ENCODE measurements at regions not wholly inside any gene's neighbourhood (a gene's known extent, or its start where the extent isn't known, plus 50 kb on each side); places are given as distances from the start of the nearest gene placed in this dataset.

GRCh38 chr2:132274000-132274399 lies 112.2 kb upstream of the ANKRD30BL start:
- no peaks in the 10 kb centered on the region for H3K4me1 ChIP-seq (ENCODE audit: control insufficient read depth, low read depth, low read length)
- H3K27me3 ChIP-seq (ENCODE audit: insufficient read depth, low read length, poor library complexity), result no peaks in the 10 kb centered on the region
- WGBS (ENCODE audit: extremely low coverage, insufficient coverage, low lambda C conversion rate), result no CpG with 5 or more reads among the region's 10 CpGs
- no peak overlapping the region for H4K8ac ChIP-seq (ENCODE audit: low read depth, low read length)
- H3K79me1 ChIP-seq (ENCODE audit: low read length), result no peaks in the 10 kb centered on the region
- H2AK5ac ChIP-seq (ENCODE audit: low read length), result no peak overlapping the region
- H3K18ac ChIP-seq (ENCODE audit: low read length), result no peak overlapping the region
- no peak overlapping the region for H3K4ac ChIP-seq (ENCODE audit: low read depth, low read length)
- H3K36me3 ChIP-seq (ENCODE audit: control insufficient read depth, insufficient read depth, low read length), result no peaks in the 10 kb centered on the region
- H3K4me2 ChIP-seq (ENCODE audit: low read length), result no peak overlapping the region
- H3K23ac ChIP-seq (ENCODE audit: low read length), result no peak overlapping the region
- H2BK5ac ChIP-seq (ENCODE audit: low read length), result no peak overlapping the region
- no peak for DNase-seq
- H3K79me2 ChIP-seq (ENCODE audit: control insufficient read depth, insufficient read depth, low read length), result no peaks in the 10 kb centered on the region
- no peak overlapping the region for H3K9ac ChIP-seq (ENCODE audit: low read length)
- H4K5ac ChIP-seq (ENCODE audit: low read length), result no peak overlapping the region
- no peak overlapping the region for H3K27ac ChIP-seq (ENCODE audit: low read depth, low read length)
- H2BK120ac ChIP-seq (ENCODE audit: low read depth, low read length), result no peak overlapping the region
- no peak overlapping the region for H2BK15ac ChIP-seq (replicated peaks; ENCODE audit: low read depth)
- no peak overlapping the region for H3K56ac ChIP-seq (ENCODE audit: low read length)
- no peak overlapping the region for H3K4me3 ChIP-seq (ENCODE audit: low read length)

DNA sequence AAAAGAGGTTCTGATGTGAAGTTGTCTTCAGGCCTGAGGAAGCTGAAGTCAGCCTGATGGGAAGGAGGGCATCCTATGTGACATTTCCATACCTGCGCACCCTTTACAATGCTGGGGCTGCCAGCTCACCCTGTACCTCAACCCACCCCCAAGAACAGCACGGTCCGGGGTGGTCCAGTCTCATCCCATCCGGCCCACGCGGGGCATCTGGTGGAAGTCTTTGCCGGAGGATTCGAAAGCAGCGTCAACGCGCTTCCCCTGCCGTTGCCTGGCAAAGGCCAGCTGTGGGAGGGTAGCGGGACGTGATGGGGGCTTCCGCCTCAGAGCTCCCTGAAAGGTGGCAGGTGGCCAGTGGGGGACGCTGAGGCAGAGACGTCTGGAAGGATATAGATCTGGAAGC lies 113.6 kb upstream of the ANKRD30BL start:
- no peak overlapping the region for H2BK15ac ChIP-seq (replicated peaks; ENCODE audit: low read depth)
- H3K56ac ChIP-seq (ENCODE audit: low read length), result no peak overlapping the region
- WGBS (ENCODE audit: extremely low coverage, insufficient coverage, low lambda C conversion rate), result no CpG with 5 or more reads among the region's 17 CpGs
- no peaks in the 10 kb centered on the region for H3K79me1 ChIP-seq (ENCODE audit: low read length)
- H3K4me1 ChIP-seq (ENCODE audit: control insufficient read depth, low read depth, low read length), result no peaks in the 10 kb centered on the region
- no peak overlapping the region for H3K9ac ChIP-seq (ENCODE audit: low read length)
- no peak overlapping the region for H3K4me3 ChIP-seq (ENCODE audit: low read length)
- DNase-seq, result no peak
- no peaks in the 10 kb centered on the region for H3K36me3 ChIP-seq (ENCODE audit: control insufficient read depth, insufficient read depth, low read length)
- no peak overlapping the region for H2BK120ac ChIP-seq (ENCODE audit: low read depth, low read length)
- H4K5ac ChIP-seq (ENCODE audit: low read length), result no peak overlapping the region
- H3K27me3 ChIP-seq (ENCODE audit: insufficient read depth, low read length, poor library complexity), result no peaks in the 10 kb centered on the region
- H2BK5ac ChIP-seq (ENCODE audit: low read length), result no peak overlapping the region
- no peak overlapping the region for H4K8ac ChIP-seq (ENCODE audit: low read depth, low read length)
- no peak overlapping the region for H3K4me2 ChIP-seq (ENCODE audit: low read length)
- no peak overlapping the region for H3K18ac ChIP-seq (ENCODE audit: low read length)
- no peak overlapping the region for H2AK5ac ChIP-seq (ENCODE audit: low read length)
- H3K4ac ChIP-seq (ENCODE audit: low read depth, low read length), result no peak overlapping the region
- H3K27ac ChIP-seq (ENCODE audit: low read depth, low read length), result no peak overlapping the region
- no peaks in the 10 kb centered on the region for H3K79me2 ChIP-seq (ENCODE audit: control insufficient read depth, insufficient read depth, low read length)
- H3K23ac ChIP-seq (ENCODE audit: low read length), result no peak overlapping the region

DNA sequence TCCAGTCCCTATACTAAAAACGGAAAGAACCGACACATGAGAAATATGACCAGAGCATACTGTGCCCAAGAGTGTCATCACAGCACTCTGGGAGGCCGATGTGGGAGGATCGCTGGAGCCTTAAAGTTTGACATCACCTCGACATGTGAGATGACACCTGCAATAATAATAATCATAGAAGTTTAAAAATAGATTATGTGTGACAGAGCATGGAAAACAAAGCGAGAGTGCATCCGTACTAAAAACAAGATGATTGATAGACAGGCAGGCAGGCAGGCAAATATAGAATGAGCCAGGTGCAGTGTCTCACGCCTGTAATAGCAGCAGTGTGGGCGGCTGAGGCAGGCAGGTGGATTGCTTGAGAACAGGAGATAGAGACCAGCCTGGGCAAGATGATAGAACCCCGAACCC lies 114.8 kb upstream of the ANKRD30BL start:
- Histone ChIP-seq H4K5ac (ENCODE audit: low read length) (no peak overlapping the region), H3K27ac (ENCODE audit: low read depth, low read length) (no peak overlapping the region), H2AK5ac (ENCODE audit: low read length) (no peak overlapping the region), H4K8ac (ENCODE audit: low read depth, low read length) (no peak overlapping the region), H3K9ac (ENCODE audit: low read length) (no peak overlapping the region), H2BK15ac (replicated peaks; ENCODE audit: low read depth) (no peak overlapping the region), H3K23ac (ENCODE audit: low read length) (no peak overlapping the region), H3K79me1 (ENCODE audit: low read length) (no peaks in the 10 kb centered on the region), H2BK120ac (ENCODE audit: low read depth, low read length) (no peak overlapping the region), H3K4me2 (ENCODE audit: low read length) (no peak overlapping the region), H3K4me1 (ENCODE audit: control insufficient read depth, low read depth, low read length) (no peaks in the 10 kb centered on the region), H3K18ac (ENCODE audit: low read length) (no peak overlapping the region), H3K4ac (ENCODE audit: low read depth, low read length) (no peak overlapping the region), H3K27me3 (ENCODE audit: insufficient read depth, low read length, poor library complexity) (no peaks in the 10 kb centered on the region), H2BK5ac (ENCODE audit: low read length) (no peak overlapping the region), H3K56ac (ENCODE audit: low read length) (no peak overlapping the region), H3K4me3 (ENCODE audit: low read length) (no peak overlapping the region), H3K79me2 (ENCODE audit: control insufficient read depth, insufficient read depth, low read length) (no peaks in the 10 kb centered on the region), H3K36me3 (ENCODE audit: control insufficient read depth, insufficient read depth, low read length) (no peaks in the 10 kb centered on the region)
- no CpG with 5 or more reads among the region's 10 CpGs for WGBS (ENCODE audit: extremely low coverage, insufficient coverage, low lambda C conversion rate)
- no peak for DNase-seq

- no peaks in the 10 kb centered on the region for H3K79me1 ChIP-seq (ENCODE audit: low read length)
- H2AK5ac ChIP-seq (ENCODE audit: low read length), result no peak overlapping the region
- no peak overlapping the region for H2BK5ac ChIP-seq (ENCODE audit: low read length)
- DNase-seq, result no peak
- H3K4me1 ChIP-seq (ENCODE audit: control insufficient read depth, low read depth, low read length), result no peaks in the 10 kb centered on the region
- H4K8ac ChIP-seq (ENCODE audit: low read depth, low read length), result no peak overlapping the region
- no peak overlapping the region for H4K5ac ChIP-seq (ENCODE audit: low read length)
- H3K27ac ChIP-seq (ENCODE audit: low read depth, low read length), result no peak overlapping the region
- H3K4me2 ChIP-seq (ENCODE audit: low read length), result no peak overlapping the region
- no peak overlapping the region for H3K4me3 ChIP-seq (ENCODE audit: low read length)
- H3K9ac ChIP-seq (ENCODE audit: low read length), result no peak overlapping the region
- no CpG with 5 or more reads among the region's 23 CpGs for WGBS (ENCODE audit: extremely low coverage, insufficient coverage, low lambda C conversion rate)
- H3K56ac ChIP-seq (ENCODE audit: low read length), result no peak overlapping the region
- no peaks in the 10 kb centered on the region for H3K79me2 ChIP-seq (ENCODE audit: control insufficient read depth, insufficient read depth, low read length)
- H3K4ac ChIP-seq (ENCODE audit: low read depth, low read length), result no peak overlapping the region
- H2BK15ac ChIP-seq (replicated peaks; ENCODE audit: low read depth), result no peak overlapping the region
- H3K23ac ChIP-seq (ENCODE audit: low read length), result no peak overlapping the region
- H2BK120ac ChIP-seq (ENCODE audit: low read depth, low read length), result no peak overlapping the region
- no peaks in the 10 kb centered on the region for H3K36me3 ChIP-seq (ENCODE audit: control insufficient read depth, insufficient read depth, low read length)
- no peaks in the 10 kb centered on the region for H3K27me3 ChIP-seq (ENCODE audit: insufficient read depth, low read length, poor library complexity)
- no peak overlapping the region for H3K18ac ChIP-seq (ENCODE audit: low read length)
These were observed 116.5 kb upstream of the ANKRD30BL start for GRCh38 chr2:132278267-132278666.

- DNase-seq, result no peak
- WGBS (ENCODE audit: extremely low coverage, insufficient coverage, low lambda C conversion rate), result no CpG with 5 or more reads among the region's 11 CpGs
- Histone ChIP-seq H3K9ac (ENCODE audit: low read length) (no peak overlapping the region), H4K5ac (ENCODE audit: low read length) (no peak overlapping the region), H3K79me1 (ENCODE audit: low read length) (no peaks in the 10 kb centered on the region), H3K27ac (ENCODE audit: low read depth, low read length) (no peak overlapping the region), H2BK15ac (replicated peaks; ENCODE audit: low read depth) (no peak overlapping the region), H3K4ac (ENCODE audit: low read depth, low read length) (no peak overlapping the region), H2BK120ac (ENCODE audit: low read depth, low read length) (no peak overlapping the region), H3K56ac (ENCODE audit: low read length) (no peak overlapping the region), H3K4me1 (ENCODE audit: control insufficient read depth, low read depth, low read length) (no peaks in the 10 kb centered on the region), H3K18ac (ENCODE audit: low read length) (no peak overlapping the region), H3K4me3 (ENCODE audit: low read length) (no peak overlapping the region), H2BK5ac (ENCODE audit: low read length) (no peak overlapping the region), H3K23ac (ENCODE audit: low read length) (no peak overlapping the region), H3K36me3 (ENCODE audit: control insufficient read depth, insufficient read depth, low read length) (no peaks in the 10 kb centered on the region), H3K4me2 (ENCODE audit: low read length) (no peak overlapping the region), H3K79me2 (ENCODE audit: control insufficient read depth, insufficient read depth, low read length) (no peaks in the 10 kb centered on the region), H4K8ac (ENCODE audit: low read depth, low read length) (no peak overlapping the region), H2AK5ac (ENCODE audit: low read length) (no peak overlapping the region), H3K27me3 (ENCODE audit: insufficient read depth, low read length, poor library complexity) (no peaks in the 10 kb centered on the region)
These were observed 117.6 kb upstream of the ANKRD30BL start for GRCh38 chr2:132279344-132279743.

DNA sequence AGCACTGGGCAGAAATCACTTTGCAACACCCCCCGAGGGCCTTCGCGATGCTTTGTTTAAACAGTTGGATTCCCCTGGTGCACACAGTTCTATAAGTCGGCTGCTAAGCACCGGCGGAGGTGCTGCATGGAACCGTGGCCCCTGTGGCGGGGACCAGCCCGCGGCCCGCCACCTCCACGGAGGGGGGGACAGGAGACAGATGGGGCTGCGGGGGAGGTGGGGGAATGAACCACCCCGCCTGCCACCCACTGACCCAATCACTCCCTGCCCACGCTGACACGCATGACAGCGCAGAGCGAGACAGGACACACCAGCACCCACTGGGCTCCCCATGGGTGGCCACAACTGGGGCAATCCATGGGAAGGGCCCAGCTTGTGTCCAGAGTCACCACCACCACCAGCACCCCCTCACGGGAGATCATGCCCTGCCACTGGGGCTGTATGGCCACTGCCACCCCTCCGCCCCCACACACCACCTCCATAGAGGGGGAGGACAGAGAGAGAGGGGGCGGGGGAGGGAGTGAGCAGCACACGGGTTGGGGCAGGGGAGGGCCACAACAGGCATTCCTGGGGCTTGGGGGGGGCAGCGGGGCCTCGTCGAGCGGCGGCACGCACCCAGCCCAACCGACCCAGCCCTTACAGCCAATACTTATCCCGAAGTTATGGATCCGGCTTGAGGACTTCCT lies 118.3 kb upstream of the ANKRD30BL start:
- WGBS (ENCODE audit: extremely low coverage, insufficient coverage, low lambda C conversion rate), result no CpG with 5 or more reads among the region's 31 CpGs
- no peaks in the 10 kb centered on the region for H3K36me3 ChIP-seq (ENCODE audit: control insufficient read depth, insufficient read depth, low read length)
- no peak overlapping the region for H3K27ac ChIP-seq (ENCODE audit: low read depth, low read length)

More for the DNA sequence above, 118.3 kb upstream of the ANKRD30BL start:
- no peak overlapping the region for H3K18ac ChIP-seq (ENCODE audit: low read length)
- no peak overlapping the region for H2BK15ac ChIP-seq (replicated peaks; ENCODE audit: low read depth)
- H3K79me2 ChIP-seq (ENCODE audit: control insufficient read depth, insufficient read depth, low read length), result no peaks in the 10 kb centered on the region
- no peak overlapping the region for H3K9ac ChIP-seq (ENCODE audit: low read length)
- H3K56ac ChIP-seq (ENCODE audit: low read length), result no peak overlapping the region
- no peak overlapping the region for H3K23ac ChIP-seq (ENCODE audit: low read length)
- H3K79me1 ChIP-seq (ENCODE audit: low read length), result no peaks in the 10 kb centered on the region
- H3K4me1 ChIP-seq (ENCODE audit: control insufficient read depth, low read depth, low read length), result no peaks in the 10 kb centered on the region
- no peak overlapping the region for H2BK5ac ChIP-seq (ENCODE audit: low read length)
- no peak for DNase-seq
- H3K27me3 ChIP-seq (ENCODE audit: insufficient read depth, low read length, poor library complexity), result no peaks in the 10 kb centered on the region
- H2BK120ac ChIP-seq (ENCODE audit: low read depth, low read length), result no peak overlapping the region
- no peak overlapping the region for H4K8ac ChIP-seq (ENCODE audit: low read depth, low read length)
- H2AK5ac ChIP-seq (ENCODE audit: low read length), result no peak overlapping the region
- H3K4me3 ChIP-seq (ENCODE audit: low read length), result no peak overlapping the region
- H3K4ac ChIP-seq (ENCODE audit: low read depth, low read length), result no peak overlapping the region
- H3K4me2 ChIP-seq (ENCODE audit: low read length), result no peak overlapping the region
- no peak overlapping the region for H4K5ac ChIP-seq (ENCODE audit: low read length)

All from mesendoderm (in vitro differentiated cells).